ENCODE measurements at regions not wholly inside any gene's neighbourhood (a gene's known extent, or its start where the extent isn't known, plus 50 kb on each side); places are given as distances from the start of the nearest gene placed in this dataset.
"Not testable (repeated sequence)": the region's sequence is repeated elsewhere in the genome, so short reads cannot be mapped to it uniquely, and the experiment has no call there.

DNA sequence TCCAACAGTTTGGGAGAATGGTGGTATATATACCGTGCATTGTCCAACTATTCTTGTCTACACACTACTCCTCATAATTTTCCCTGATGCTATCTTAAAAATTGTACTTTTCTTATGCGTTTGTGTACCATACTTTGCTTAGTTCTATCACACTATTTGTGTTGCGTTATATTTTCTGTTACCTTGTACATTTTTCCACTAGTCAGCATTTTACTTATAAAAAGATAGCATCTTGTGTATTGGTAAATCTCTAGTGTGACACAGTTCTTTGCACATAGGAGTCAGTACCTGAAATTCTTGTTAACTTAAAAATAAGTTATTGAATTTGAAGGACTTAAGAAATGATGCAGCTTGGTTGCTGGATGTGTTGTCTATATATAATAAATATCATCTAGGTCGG, 201.8 kb upstream of the LMO3 start:
- H3K4me3 ChIP-seq = no peak overlapping the region
- no peaks in the 10 kb centered on the region for H3K9me3 ChIP-seq
- no peak for TF ChIP-seq POLR2A (IDR thresholded peaks at IDR 0.05)
- H3K27me3 ChIP-seq = no peaks in the 10 kb centered on the region
- H3K4me1 ChIP-seq = no peaks in the 10 kb centered on the region
- no peaks in the 10 kb centered on the region for H3K36me3 ChIP-seq
- no peak overlapping the region for H3K27ac ChIP-seq
- DNase-seq (ENCODE audit: low spot score in 2 of 2) = no peak
- WGBS, 2 donors = 86 to 90% methylated on average over 4 of the region's 4 CpGs

DNA sequence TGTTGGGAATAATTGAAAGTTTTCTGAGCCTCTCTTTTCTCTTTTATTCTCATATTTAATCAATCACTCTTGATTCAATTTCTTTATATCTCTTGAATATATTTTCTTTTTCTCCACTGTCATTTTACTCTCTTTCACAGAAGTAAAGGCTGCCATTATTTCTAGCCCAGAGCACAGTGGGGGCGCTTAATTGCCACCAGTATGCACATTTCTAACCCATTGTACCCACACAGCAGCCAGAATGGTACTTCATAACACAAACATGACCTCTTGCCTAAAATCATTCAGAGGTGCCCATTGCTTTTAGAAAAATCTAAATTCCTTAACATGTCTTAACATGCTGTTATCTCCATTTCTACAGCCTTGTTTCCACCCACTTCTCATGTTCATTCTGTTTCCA, 190.2 kb upstream of the LMO3 start:
- Histone ChIP-seq H3K27me3 (no peaks in the 10 kb centered on the region), H3K4me1 (no peaks in the 10 kb centered on the region), H3K9me3 (no peaks in the 10 kb centered on the region), H3K4me3 (no peak overlapping the region), H3K27ac (no peak overlapping the region), H3K36me3 (no peaks in the 10 kb centered on the region)
- 50 to 53% methylated on average over 1 of the region's 1 CpG for WGBS, 2 donors
- DNase-seq (ENCODE audit: low spot score in 2 of 2) = no peak
- TF ChIP-seq POLR2A (IDR thresholded peaks at IDR 0.05) (no peak), EP300 (IDR thresholded peaks at IDR 0.05) (no peak)
- TF ChIP-seq, protein P1, sequence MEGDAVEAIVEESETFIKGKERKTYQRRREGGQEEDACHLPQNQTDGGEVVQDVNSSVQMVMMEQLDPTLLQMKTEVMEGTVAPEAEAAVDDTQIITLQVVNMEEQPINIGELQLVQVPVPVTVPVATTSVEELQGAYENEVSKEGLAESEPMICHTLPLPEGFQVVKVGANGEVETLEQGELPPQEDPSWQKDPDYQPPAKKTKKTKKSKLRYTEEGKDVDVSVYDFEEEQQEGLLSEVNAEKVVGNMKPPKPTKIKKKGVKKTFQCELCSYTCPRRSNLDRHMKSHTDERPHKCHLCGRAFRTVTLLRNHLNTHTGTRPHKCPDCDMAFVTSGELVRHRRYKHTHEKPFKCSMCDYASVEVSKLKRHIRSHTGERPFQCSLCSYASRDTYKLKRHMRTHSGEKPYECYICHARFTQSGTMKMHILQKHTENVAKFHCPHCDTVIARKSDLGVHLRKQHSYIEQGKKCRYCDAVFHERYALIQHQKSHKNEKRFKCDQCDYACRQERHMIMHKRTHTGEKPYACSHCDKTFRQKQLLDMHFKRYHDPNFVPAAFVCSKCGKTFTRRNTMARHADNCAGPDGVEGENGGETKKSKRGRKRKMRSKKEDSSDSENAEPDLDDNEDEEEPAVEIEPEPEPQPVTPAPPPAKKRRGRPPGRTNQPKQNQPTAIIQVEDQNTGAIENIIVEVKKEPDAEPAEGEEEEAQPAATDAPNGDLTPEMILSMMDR (IDR thresholded peaks at IDR 0.05) = no peak

DNA sequence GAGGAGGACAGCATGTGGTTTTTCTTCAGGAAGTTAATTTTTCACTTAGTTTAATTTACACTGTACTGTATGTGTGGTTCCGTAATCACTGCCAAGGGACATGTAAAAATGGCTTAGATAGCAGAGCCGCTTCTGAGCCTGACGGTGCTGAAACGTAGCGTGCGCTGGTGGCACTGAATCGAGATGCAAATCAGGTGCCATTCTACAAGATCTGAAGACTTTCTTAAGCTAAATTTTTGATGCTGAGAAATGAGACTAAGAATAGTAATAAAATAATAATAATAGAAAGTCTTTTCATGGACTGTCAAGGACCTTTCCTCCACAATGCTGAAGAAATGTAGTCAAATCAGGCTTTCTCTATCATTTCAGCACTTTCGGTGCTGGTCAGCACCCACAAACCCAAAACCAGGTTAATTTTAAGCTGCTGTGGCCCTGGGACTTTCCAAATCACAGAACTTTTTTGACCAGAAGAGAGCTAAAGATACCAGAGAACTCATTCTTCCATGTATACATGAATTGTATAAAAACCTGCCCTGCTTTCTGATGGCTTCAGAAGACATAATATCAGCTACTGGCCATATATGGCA, 183.3 kb upstream of the LMO3 start:
- H3K4me3 ChIP-seq = no peak overlapping the region
- H3K27me3 ChIP-seq = no peaks in the 10 kb centered on the region
- H3K36me3 ChIP-seq = no peaks in the 10 kb centered on the region
- DNase-seq (ENCODE audit: low spot score in 2 of 2) = no peak
- WGBS, 2 donors = 70 to 78% methylated on average over 8 of the region's 8 CpGs
- no peaks in the 10 kb centered on the region for H3K4me1 ChIP-seq
- H3K27ac ChIP-seq = no peak overlapping the region
- no peaks in the 10 kb centered on the region for H3K9me3 ChIP-seq
- TF ChIP-seq EP300 (IDR thresholded peaks at IDR 0.05) = no peak
- TF ChIP-seq, protein P1 (IDR thresholded peaks at IDR 0.05) = no peak
- no peak for TF ChIP-seq POLR2A (IDR thresholded peaks at IDR 0.05)

DNA sequence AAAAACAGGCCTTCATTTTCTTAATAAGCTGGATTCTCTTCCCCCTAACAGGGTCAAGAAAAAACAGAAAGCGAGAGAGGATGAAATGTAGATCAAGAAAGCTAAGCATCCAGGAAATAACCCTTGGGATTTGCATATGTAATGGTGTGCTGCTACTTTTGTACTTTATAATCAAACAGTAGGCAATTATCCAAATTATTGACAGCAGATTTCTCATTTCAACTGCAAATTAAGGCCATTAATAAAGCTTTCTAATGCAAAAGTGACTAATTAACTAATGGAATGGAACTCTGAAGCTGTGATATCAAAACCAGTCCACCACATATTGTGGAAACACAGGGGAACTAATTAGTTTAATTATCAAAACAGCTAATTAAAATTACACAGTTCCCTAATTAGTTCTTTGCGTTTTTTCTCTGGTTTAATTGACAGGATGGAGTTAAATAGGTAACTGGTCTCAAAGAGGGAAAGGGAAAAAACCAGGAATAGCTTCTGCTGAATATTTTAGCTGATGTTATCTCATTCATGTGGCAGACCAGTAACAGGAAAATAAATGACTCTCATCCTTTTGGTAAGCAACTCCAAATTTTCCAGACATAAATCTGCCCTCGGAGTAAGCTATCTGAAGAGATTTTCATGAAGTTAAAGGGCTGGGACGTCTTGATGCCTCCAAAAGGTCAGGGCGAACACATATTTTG, 182.7 kb upstream of the LMO3 start:
- H3K4me3 ChIP-seq = no peak overlapping the region
- no peaks in the 10 kb centered on the region for H3K36me3 ChIP-seq
- H3K27ac ChIP-seq = no peak overlapping the region
- H3K27me3 ChIP-seq = no peaks in the 10 kb centered on the region
- DNase-seq (ENCODE audit: low spot score in 2 of 2) = no peak
- TF ChIP-seq POLR2A (IDR thresholded peaks at IDR 0.05) (no peak), EP300 (IDR thresholded peaks at IDR 0.05) (no peak)
- TF ChIP-seq, protein P1 (IDR thresholded peaks at IDR 0.05) = no peak
- H3K9me3 ChIP-seq = no peaks in the 10 kb centered on the region
- WGBS, 2 donors = 49% methylated on average over 5 of the region's 5 CpGs
- H3K4me1 ChIP-seq = no peaks in the 10 kb centered on the region

DNA sequence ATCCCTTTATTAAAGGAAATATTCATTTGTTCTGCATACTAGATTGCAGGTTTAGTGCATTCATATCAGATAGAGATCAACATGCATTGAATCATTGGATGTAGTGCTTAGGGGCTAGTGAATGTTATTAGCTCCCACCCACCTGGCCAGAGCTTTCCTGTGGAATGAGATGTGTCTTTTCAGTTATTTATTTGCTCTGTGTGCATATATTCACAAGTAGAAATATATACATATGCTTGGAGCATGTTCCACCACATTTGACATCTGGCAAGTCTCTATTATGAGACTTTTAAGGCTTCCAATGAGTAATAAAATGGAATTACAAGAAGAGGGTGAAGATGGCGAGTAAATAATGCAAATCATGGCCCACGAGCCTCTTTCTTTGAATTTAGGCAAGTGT, 180.0 kb upstream of the LMO3 start:
- Histone ChIP-seq H3K4me3 (no peak overlapping the region), H3K27me3 (no peaks in the 10 kb centered on the region), H3K9me3 (no peaks in the 10 kb centered on the region), H3K27ac (no peak overlapping the region), H3K4me1 (no peaks in the 10 kb centered on the region), H3K36me3 (no peaks in the 10 kb centered on the region)
- no peak for DNase-seq (ENCODE audit: low spot score in 2 of 2)
- TF ChIP-seq EP300 (IDR thresholded peaks at IDR 0.05) = no peak
- no peak for TF ChIP-seq POLR2A (IDR thresholded peaks at IDR 0.05)
- 50 to 72% methylated on average over 2 of the region's 2 CpGs for WGBS, 2 donors

DNA sequence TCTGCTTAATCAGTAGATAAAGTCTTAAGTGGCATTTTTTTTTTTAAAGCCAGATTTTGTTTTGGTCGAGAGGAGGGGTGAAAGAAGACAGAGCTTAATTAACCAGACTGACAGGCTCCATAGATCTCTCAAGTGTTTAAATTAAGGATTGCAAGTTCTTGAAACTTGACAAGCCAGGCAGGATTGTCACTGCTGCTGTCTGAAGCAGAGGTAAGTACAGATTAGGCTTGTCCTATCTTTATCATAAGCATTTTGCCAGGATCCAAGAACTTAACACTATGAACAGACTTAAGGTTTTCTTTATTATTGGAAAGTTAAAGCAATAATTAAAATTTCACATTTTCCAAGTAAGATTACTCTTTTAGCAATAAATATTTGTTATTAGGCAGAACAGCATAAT, 179.6 kb upstream of the LMO3 start:
- H3K36me3 ChIP-seq = no peaks in the 10 kb centered on the region
- DNase-seq (ENCODE audit: low spot score in 2 of 2) = no peak
- TF ChIP-seq POLR2A (IDR thresholded peaks at IDR 0.05) = no peak
- TF ChIP-seq, protein P1 (IDR thresholded peaks at IDR 0.05) = no peak
- no peak for TF ChIP-seq EP300 (IDR thresholded peaks at IDR 0.05)
- H3K27me3 ChIP-seq = no peaks in the 10 kb centered on the region
- no peaks in the 10 kb centered on the region for H3K4me1 ChIP-seq
- 41 to 43% methylated on average over 1 of the region's 1 CpG for WGBS, 2 donors
- no peak overlapping the region for H3K27ac ChIP-seq
- H3K4me3 ChIP-seq = no peak overlapping the region
- no peaks in the 10 kb centered on the region for H3K9me3 ChIP-seq

DNA sequence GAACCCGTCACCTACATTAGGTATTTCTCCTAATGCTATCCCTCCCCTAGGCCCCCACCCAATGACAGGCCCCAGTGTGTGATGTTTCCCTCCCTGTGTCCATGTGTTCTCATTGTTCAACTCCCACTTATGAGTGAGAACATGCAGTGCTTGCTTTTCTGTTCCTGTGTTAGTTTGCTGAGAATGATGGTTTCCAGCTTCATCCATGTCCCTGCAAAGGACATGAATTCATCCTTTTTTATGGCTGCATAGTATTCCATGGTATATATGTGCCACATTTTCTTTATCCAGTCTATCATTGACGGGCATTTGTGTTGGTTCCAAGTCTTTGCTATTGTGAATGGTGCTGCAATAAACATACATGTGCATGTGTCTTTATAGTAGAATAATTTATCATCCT, 163.2 kb upstream of the LMO3 start:
- not testable (repeated sequence) for H3K36me3 ChIP-seq; DNase-seq (ENCODE audit: low spot score in 2 of 2); H3K4me3 ChIP-seq; H3K27me3 ChIP-seq; H3K4me1 ChIP-seq; H3K27ac ChIP-seq
- peaks cover 0 to 28% (median 0%) of the 10 kb centered on the region in 4 donors for H3K9me3 ChIP-seq
- WGBS, 2 donors = 91 to 92% methylated on average over 2 of the region's 2 CpGs
